GM12875 (cell line): ENCODE measurements at regions not wholly inside any gene's neighbourhood (a gene's known extent, or its start where the extent isn't known, plus 50 kb on each side); places are given as distances from the start of the nearest gene placed in this dataset.
"Not testable (repeated sequence)": the region's sequence is repeated elsewhere in the genome, so short reads cannot be mapped to it uniquely, and the experiment has no call there.

Experiments
- H3K4me3 ChIP-seq: one replicate; pipeline ENCODE4 v1.5.1; 2011; ENCODE audit warnings: low read depth, low read length, control low read depth
- TF ChIP-seq, protein P1 (sequence below): IDR thresholded peaks from 2 replicates; pipeline ENCODE4 v1.5.1; 2011; ENCODE audit warnings: low read depth, mild to moderate bottlenecking, control low read depth, inconsistent platforms, low read length, moderate library complexity, borderline replicate concordance; ENCODE audit not compliant: insufficient read depth

DNA sequence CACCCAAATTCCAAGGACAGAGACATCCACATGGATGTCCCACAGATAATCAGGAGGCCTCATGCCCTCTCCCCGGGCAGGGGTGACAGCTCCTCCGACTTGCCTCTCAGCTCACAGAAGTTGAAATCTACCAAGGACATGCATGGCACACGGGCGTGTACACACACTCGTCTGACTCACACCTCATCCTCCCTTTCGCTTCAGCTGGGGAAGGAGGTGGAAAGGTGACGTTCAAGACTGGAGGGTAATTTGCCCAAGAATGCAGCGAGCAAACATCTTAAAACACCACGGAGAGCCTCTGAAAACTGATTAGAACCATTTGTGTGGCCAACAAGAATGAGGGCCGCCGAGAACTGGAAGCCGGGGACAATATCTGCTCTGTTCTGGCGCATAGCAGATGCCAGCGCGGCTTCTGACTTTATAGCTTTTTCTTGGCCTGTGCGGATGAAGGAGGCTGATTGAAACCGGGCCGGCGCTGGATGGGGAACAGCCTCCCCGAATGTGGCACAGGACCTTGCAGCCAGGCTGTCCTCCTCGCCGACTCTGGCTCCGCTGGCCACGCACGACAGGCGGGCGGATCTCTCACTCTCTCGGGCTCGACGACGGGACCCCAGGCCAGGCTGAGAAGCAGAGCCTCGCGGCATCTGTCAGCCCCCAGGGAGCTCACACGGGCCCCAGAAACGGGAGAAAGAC lies 100.9 kb downstream of the C16orf95 start:
- H3K4me3 ChIP-seq = no peak overlapping the region
- TF ChIP-seq, protein P1, sequence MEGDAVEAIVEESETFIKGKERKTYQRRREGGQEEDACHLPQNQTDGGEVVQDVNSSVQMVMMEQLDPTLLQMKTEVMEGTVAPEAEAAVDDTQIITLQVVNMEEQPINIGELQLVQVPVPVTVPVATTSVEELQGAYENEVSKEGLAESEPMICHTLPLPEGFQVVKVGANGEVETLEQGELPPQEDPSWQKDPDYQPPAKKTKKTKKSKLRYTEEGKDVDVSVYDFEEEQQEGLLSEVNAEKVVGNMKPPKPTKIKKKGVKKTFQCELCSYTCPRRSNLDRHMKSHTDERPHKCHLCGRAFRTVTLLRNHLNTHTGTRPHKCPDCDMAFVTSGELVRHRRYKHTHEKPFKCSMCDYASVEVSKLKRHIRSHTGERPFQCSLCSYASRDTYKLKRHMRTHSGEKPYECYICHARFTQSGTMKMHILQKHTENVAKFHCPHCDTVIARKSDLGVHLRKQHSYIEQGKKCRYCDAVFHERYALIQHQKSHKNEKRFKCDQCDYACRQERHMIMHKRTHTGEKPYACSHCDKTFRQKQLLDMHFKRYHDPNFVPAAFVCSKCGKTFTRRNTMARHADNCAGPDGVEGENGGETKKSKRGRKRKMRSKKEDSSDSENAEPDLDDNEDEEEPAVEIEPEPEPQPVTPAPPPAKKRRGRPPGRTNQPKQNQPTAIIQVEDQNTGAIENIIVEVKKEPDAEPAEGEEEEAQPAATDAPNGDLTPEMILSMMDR = no peak

DNA sequence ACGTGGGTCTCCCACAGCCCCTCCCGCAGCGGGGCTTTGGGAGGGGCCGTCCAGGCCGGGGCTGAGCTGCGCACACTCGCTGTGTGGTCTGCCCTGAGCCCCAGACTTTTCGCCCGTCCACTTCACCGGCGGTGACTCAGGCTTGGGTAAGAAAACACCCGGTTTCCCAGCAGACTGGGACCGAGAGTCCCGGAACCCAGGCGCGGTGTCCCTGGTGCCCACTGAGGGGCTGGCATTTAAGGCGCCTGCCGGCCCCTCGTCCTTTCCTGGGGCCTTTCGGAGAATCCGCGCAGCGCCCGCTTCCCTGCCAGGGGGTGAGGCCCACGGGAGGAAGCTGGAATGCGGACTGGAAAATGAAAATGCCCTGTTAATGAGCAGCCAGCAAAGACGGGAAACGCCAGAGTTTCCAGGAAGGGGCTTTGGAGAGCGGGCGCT lies 100.3 kb downstream of the C16orf95 start:
- TF ChIP-seq, protein P1 = no peak
- no peak overlapping the region for H3K4me3 ChIP-seq

DNA sequence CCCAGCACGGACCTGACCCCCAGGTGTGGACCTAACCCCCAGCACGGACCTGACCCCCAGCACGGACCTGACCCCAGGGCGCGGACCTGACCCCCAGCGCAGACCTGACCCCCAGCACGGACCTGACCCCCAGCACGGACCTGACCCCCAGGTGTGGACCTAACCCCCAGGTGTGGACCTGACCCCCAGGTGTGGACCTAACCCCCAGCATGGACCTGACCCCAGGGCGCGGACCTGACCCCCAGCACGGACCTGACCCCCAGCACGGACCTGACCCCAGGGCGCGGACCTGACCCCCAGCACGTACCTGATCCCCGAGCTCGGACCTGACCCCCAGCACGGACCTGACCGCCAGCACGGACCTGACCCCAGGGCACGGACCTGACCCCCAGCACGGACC lies 99.4 kb downstream of the C16orf95 start:
- H3K4me3 ChIP-seq = not testable (repeated sequence)

DNA sequence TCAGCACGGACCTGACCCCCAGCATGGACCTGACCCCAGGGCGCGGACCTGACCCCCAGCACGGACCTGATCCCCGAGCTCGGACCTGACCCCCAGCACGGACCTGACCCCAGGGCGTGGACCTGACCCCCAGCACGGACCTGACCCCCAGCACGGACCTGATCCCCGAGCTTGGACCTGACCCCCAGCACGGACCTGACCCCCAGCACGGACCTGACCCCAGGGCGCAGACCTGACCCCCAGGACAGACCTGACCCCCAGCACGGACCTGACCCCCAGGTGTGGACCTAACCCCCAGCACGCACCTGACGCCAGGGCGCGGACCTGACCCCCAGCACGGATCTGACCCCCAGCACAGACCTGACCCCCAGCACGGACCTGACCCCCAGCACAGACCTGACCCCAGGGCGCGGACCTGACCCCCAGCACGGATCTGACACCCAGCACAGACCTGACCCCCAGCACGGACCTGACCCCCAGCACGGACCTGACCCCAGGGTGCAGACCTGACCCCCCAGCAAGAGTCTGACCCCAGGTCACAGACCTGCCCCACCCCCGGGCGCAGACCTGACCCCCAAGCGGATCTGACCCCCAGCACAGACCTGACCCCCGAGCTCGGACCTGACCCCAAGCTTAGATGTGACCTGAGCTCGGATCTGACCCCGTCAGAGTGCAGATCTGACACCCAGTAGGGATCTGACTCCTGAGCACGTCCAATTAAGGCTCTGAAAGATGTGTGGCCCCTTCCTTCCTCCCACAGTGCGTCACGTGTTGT lies 98.7 kb downstream of the C16orf95 start:
- TF ChIP-seq, protein P1 = no peak
- H3K4me3 ChIP-seq = no peak overlapping the region

DNA sequence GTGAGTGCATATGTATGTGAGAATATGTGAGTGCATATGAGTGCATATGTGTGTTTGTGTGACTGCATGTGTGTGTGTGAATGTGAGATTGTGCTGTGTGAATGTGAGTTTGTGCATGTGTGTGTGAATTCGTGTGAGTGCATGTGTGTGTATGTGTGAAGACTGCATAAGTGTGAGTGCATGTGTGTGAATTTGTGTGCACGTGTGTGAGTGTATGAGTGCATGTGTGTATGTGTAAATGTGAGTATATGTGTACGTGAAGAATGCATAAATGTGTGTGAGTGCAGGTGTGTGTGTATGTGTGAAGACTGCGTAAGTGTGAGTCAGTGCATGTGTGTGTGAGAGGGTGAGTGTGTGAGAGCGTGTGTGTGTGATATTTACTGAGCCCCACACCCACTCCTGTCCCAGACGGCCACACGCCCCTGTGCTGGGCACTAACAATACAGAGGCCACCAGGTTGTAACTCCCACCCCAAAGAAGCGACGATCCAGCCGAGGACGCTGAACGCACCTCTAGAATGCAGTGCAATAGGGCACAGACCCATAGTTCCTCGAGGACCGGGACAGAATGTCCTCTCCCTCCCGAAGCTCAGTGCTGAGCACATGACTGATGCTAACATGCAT lies 97.8 kb downstream of the C16orf95 start:
- H3K4me3 ChIP-seq = no peak overlapping the region
- TF ChIP-seq, protein P1 = no peak

DNA sequence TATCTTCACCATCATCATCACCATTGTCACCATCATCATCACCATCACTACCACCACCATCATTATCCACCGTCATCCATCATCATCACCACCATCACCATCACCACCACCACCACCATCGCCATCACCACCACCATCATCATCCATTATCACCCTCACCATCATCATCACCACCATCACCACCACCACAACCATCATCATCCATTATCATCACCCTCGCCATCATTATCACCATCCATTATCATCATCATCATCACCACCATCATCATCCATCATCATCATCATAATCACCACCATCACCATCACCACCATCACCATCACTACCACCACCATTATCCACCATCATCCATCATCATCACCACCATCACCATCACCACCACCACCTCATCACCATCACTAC lies 95.6 kb downstream of the C16orf95 start:
- TF ChIP-seq, protein P1 = no peak

DNA sequence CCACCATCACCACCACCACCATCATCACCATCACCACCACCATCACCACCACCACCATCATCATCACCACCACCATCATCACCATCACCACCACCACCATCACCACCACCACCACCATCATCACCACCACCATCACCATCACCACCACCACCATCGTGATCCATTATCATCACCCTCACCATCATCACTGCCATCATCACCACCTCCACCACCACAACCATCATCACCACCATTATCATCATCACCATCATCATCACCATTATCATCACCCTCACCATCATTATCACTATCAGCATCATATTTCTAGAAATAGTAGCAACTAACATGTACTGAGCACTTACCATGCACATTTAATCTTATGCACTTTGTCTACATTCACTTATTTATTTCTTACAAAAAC lies 94.9 kb downstream of the C16orf95 start:
- no peak overlapping the region for H3K4me3 ChIP-seq
- TF ChIP-seq, protein P1 = no peak

More for the DNA sequence above, 95.6 kb downstream of the C16orf95 start:
- no peak overlapping the region for H3K4me3 ChIP-seq
